ENCODE measurements at regions not wholly inside any gene's neighbourhood (a gene's known extent, or its start where the extent isn't known, plus 50 kb on each side); places are given as distances from the start of the nearest gene placed in this dataset.
A peak's percentile ranks its signal among the peaks of the same experiment; 100 is the strongest.

- H3K4me3 ChIP-seq (ENCODE audit: low read length): no peak overlapping the region
- no peak for DNase-seq (ENCODE audit: low read depth)
- no peak for TF ChIP-seq CTCF (conservative IDR thresholded peaks at IDR 0.05; ENCODE audit: low read length)
These were observed 318.9 kb downstream of the AJAP1 start for GRCh38 chr1:4973341-4973740.

- no peak overlapping the region for H3K4me3 ChIP-seq (ENCODE audit: low read length)
- no peak for TF ChIP-seq CTCF (conservative IDR thresholded peaks at IDR 0.05; ENCODE audit: low read length)
- DNase-seq (ENCODE audit: low read depth): no peak
These were observed 318.4 kb downstream of the AJAP1 start for GRCh38 chr1:4972761-4973320.

GRCh38 chr1:4971666-4972065 lies 317.3 kb downstream of the AJAP1 start:
- TF ChIP-seq CTCF (conservative IDR thresholded peaks at IDR 0.05; ENCODE audit: low read length): no peak
- DNase-seq (ENCODE audit: low read depth): no peak
- H3K4me3 ChIP-seq (ENCODE audit: low read length): no peak overlapping the region

GRCh38 chr1:4970532-4970931 lies 316.1 kb downstream of the AJAP1 start:
- TF ChIP-seq CTCF (conservative IDR thresholded peaks at IDR 0.05; ENCODE audit: low read length): no peak
- DNase-seq (ENCODE audit: low read depth): peak; percentile 49
- no peak overlapping the region for H3K4me3 ChIP-seq (ENCODE audit: low read length)

- H3K4me3 ChIP-seq (ENCODE audit: low read length): no peak overlapping the region
- no peak for TF ChIP-seq CTCF (conservative IDR thresholded peaks at IDR 0.05; ENCODE audit: low read length)
- DNase-seq (ENCODE audit: low read depth): no peak
These were observed 315.2 kb downstream of the AJAP1 start for GRCh38 chr1:4969556-4970129.

- DNase-seq (ENCODE audit: low read depth): no peak
- H3K4me3 ChIP-seq (ENCODE audit: low read length): no peak overlapping the region
- TF ChIP-seq CTCF (conservative IDR thresholded peaks at IDR 0.05; ENCODE audit: low read length): no peak
These were observed 311.1 kb downstream of the AJAP1 start for GRCh38 chr1:4965346-4966075.
